GM21528 (cell line): ENCODE measurements at regions not wholly inside any gene's neighbourhood (a gene's known extent, or its start where the extent isn't known, plus 50 kb on each side); places are given as distances from the start of the nearest gene placed in this dataset.
A peak's percentile ranks its signal among the peaks of the same experiment; 100 is the strongest.
"Not testable (repeated sequence)": the region's sequence is repeated elsewhere in the genome, so short reads cannot be mapped to it uniquely, and the experiment has no call there.

ENCODE experiments used
- ATAC-seq: cut with Tn5 transposase; IDR thresholded peaks from one replicate; pipeline ENCODE4 v1.9.1; 2021; ENCODE audit warnings: mild to moderate bottlenecking, moderate library complexity; ENCODE audit not compliant: unreplicated experiment, low FRiP score

- no peak for ATAC-seq
Measured at GRCh38 chr3:3902161-3902560, 102.9 kb downstream of the LRRN1 start.

DNA sequence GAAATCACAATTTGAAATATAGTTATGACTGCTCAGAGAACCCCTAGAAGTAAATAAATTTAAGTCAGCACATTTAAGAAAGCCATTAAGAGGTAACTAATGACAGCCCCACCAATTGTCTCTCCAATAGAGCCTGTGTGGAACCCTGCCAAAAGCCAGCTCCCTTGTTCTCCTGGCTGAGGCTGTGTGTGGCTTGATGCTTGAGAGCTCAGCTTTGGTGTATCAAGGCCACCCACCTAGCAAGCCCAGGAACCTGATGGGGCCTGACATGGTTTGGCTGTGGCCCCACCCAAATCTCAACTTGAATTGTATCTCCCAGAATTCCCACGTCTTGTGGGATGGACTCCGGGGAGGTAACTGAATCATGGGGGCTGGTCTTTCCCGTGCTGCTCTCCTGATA lies 106.9 kb downstream of the LRRN1 start:
- ATAC-seq, result no peak

- ATAC-seq, result no peak
Measured at GRCh38 chr3:3907023-3907422, 107.8 kb downstream of the LRRN1 start.

DNA sequence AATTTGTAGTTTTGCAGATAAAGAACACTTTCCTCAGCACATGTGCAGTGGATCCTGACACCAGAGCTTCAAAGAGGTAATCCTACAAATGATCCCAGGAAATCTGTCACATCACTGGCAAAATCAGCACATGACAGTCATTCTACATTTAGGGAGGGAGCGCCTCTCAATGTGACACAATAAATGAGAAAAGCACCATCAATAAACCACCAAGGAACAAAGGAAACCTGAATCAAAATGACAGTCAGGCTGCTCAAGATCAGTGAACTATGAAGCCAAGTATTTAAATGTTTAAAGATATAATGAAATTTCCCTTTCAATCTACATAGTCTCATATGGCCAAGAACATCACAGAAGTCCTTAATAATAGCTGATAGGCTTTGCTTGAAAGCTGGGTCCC lies 119.5 kb downstream of the LRRN1 start:
- ATAC-seq, result no peak

GRCh38 chr3:3919316-3919715 lies 120.1 kb downstream of the LRRN1 start:
- ATAC-seq, result no peak

DNA sequence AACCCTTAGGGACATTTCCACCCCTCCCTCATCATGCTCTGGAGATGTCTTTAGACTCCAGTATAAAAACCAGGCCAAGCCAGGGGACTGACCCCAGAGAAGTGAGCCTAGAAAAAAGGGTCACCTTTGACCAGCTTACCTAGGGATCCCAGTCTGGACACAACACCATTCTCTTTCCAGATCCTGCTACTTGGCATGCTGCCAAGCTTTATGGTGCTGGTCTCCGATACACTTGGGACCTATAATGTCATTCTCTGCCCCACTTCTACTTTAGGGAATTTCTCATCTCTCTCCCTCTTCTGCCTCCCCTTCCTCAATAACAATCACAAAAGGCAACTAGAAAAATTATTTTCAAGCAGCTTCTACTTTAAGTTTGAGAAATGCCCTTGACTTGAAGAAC lies 124.4 kb downstream of the LRRN1 start:
- ATAC-seq, result no peak

DNA sequence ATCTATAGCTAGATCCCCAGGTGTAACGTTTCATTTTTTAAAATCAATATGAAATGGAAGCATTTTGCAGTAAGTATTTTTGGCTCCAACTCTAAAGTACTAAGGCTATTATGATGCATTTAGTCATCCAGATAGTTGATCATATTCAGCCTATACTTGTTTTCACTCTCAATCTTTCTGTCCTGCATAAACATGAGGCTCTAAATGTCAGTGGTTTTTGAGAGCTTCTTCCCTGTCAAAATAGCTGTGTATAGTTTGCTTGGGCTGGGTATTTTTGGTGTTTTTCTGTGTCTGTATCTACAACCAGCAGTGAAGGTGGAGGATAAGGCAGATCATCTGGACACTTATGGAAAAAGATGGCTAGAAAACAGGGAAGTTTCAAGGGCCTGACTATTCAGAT lies 128.0 kb downstream of the LRRN1 start:
- ATAC-seq, result no peak

GRCh38 chr3:3927965-3928364 lies 128.7 kb downstream of the LRRN1 start:
- no peak for ATAC-seq

DNA sequence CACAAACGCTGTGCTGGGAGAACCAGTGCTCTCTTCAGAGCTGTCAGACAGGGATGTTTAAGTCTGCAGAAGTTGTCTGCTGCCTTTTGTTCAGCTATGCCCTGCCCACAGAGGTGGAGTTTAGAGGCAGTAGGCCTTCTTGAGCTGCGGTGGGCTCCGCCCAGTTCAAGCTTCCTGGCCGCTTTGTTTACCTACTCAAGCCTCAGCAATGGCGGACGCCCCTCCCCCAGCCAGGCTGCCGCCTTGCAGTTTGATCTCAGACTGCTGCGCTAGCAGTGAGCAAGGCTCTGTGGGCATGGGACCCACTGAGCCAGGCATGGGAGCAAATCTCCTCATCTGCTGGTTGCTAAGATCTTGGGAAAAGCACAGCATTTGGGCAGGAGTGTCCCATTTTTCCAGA lies 142.1 kb downstream of the LRRN1 start:
- not testable (repeated sequence) for ATAC-seq

GRCh38 chr3:3951071-3951470 lies 151.8 kb downstream of the LRRN1 start:
- ATAC-seq, result no peak

DNA sequence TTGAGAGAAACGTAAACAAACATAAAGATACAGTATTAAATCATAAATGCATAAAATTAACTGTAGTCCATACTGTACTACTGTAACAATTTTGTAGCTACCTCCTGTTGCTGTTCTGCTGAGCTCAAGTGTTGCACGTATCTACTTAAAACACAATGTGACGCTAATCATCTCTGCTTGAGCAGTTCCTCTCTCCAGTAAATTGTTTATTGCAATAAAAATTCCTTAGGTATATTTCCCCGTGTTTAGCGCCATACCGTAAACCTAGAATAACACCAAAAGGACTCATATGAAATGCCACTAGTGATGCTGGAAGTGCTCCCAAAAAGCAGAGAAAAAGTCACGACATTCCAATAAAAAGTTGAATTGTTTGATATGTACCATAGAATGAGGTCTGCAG lies 152.3 kb downstream of the LRRN1 start:
- no peak for ATAC-seq

DNA sequence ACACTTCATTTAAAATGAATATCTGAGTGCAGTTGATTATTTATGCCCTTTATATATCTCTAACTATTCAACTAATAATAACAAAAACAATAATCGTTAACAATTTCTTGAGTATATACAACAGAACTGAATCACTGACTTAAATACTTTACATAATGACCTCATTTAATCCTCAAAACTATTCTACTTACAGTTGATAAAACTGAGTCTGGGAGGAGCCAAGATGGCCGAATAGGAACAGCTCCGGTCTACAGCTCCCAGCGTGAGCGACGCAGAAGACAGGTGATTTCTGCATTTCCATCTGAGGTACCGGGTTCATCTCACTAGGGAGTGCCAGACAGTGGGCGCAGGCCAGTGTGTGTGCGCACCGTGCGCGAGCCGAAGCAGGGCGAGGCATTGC lies 163.6 kb downstream of the LRRN1 start:
- ATAC-seq, result not testable (repeated sequence)

DNA sequence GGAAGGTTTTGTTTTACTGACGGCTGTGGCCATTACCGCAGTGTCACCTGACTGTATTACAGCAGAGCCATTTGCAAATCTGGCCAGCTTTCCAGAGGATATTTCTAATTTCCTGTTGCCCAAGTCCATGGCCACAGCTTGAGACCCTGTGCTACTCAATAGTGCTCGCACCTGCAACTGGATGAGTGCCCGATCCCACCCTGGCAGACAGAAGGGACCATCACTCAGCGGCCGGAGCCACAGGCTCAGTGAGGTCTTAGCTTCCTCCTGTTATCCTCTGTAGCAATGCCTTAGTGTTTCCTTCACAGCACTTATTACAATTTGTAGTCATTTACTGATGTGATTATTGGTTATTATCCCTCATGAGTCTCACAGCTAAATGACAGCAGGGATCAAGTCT lies 184.8 kb downstream of the LRRN1 start:
- ATAC-seq, result no peak

DNA sequence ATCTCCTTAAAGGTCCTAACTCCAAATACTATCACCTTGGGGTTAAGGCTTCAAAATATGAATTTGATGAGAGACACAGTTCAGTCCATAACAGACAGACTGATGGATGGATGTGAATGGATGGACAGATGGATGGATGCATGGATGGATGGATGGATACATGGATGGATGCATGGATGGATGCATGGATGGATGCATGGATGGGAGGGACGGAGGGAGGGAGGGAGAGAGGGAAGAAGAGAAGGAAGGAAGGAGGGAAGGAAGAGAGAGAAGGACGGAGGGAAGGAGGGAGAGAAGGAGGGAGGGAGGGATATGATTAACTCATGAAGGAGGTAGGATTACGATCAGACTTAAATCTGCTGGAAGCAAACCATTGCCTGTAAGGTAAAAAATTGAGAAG lies 192.4 kb downstream of the LRRN1 start:
- no peak for ATAC-seq

DNA sequence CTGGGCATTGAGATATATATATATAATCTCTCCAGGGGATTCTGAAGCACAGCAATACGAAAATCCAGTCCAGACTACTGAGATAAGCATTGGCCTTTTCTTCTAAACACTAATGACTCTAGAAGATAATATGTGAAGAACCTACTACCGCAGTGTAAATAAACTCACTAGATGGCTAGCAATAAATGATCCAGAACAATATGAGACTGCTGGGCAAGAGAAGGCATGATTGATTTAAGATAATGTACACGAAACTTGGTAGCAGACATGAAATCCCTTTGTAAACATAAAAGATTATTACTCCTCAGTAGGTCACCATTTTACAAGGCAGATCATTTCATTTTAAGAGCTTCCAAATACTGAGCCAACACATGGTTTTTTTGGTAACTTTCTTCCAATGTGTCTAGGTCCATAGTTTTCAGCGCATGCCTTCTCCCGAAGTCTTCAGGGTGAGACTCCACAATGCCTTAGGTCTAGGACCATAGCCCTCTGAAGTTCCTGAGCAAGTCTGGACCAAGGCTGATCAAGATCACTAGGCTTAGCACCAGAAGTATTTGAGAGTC lies 193.2 kb downstream of the LRRN1 start:
- ATAC-seq, result no peak

DNA sequence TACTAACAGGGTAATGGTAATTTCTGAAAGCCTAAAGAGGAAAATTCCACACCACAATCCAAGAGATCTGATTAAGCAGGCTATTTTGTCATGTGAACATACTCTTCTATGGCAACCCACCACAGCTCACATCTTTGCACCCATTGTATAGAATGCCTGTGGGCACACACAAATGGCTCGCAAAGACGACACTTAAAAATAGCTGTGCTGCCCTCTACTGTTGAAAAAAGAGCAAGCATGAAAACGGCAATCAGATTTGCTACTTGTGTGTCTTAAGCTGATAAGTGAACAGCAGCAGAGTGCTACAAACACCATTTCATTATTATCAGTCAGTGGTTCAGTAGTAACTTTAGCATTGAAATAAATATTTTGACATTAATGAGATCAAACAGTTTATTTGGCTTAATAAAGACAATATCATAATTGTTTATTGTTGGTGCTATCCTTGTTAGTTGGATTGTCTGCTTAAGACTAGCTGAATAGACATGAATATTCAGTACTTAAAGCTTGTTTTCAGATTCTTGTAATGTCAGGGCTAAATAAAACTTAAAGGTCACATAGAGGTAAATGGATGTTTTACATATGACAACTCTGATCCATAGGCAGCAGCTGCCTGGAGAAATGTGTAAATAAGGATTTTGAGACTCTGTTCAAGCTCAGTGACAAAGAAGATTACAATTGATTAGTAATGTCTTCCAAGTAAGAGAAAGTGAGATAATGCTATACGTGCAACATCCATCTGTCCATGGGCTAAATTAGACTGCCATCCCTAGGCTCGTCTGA lies 199.1 kb downstream of the LRRN1 start:
- peak; percentile 84 for ATAC-seq

GRCh38 chr3:3999340-3999739 lies 200.1 kb downstream of the LRRN1 start:
- ATAC-seq, result not testable (repeated sequence)

DNA sequence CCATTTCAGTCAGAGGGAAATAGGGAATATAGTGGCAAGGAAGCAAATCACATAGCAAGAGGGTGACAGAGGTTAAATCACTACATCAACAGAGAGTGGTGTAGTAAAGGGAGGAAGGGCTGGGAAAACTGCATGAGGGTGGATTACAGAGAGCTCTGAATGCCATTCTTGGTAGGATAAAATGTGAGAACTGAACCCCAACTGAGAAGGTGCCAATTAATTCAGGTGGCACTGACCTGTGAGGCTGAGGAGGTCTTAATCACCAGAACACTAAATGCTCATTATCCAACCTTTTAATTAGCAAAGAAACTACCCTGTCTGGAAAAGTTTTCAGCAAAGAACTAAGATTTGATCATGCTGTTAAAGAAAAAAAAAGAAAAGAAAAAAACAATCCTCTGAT lies 202.7 kb downstream of the LRRN1 start:
- no peak for ATAC-seq

DNA sequence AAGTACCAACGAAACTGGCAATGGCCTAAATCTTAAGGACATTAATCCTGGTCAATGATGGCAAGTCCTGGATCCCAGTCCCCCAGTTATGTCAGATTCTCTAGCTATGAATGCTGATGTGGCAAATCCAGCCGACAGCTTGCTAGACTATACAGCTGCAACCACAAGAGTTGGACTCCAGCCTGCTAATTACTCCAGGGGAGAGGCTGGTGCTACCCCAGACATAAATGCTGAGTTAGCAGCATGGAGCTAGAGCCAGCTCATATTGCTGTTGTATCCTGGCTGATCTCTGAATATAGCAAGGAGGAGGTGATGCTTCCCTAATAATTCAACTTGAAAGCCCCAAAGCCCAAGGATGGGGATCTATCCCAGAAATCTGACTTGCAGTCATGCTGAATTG lies 207.1 kb downstream of the LRRN1 start:
- no peak for ATAC-seq

- no peak for ATAC-seq
Measured at GRCh38 chr3:4008205-4008604, 209.0 kb downstream of the LRRN1 start.

GRCh38 chr3:4011166-4011565 lies 211.9 kb downstream of the LRRN1 start:
- no peak for ATAC-seq

DNA sequence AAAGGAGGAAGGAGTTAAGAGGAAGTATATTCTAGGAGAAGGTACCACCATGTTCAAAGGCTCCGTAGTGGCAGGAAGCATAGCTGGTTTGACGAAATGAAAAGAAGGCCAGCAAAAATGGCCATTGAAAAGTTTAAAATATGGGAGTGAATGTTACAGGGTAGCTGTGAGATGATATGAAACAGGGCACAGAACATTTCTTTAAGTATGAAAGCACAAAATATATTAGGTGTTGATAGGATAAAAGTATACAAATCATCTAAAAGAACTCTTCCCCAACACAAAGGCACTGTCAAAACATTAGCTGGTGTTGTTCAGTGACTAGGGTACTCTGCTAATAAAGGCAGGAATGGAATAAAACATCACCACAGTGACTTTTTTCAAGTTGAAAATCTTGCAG lies 216.2 kb downstream of the LRRN1 start:
- no peak for ATAC-seq
